HG02885 (cell line): ENCODE measurements at regions not wholly inside any gene's neighbourhood (a gene's known extent, or its start where the extent isn't known, plus 50 kb on each side); places are given as distances from the start of the nearest gene placed in this dataset.

Experiments
- ATAC-seq: cut with Tn5 transposase; IDR thresholded peaks from one replicate; pipeline ENCODE4 v1.9.1; 2021; ENCODE audit warnings: mild to moderate bottlenecking; ENCODE audit not compliant: unreplicated experiment, poor library complexity

DNA sequence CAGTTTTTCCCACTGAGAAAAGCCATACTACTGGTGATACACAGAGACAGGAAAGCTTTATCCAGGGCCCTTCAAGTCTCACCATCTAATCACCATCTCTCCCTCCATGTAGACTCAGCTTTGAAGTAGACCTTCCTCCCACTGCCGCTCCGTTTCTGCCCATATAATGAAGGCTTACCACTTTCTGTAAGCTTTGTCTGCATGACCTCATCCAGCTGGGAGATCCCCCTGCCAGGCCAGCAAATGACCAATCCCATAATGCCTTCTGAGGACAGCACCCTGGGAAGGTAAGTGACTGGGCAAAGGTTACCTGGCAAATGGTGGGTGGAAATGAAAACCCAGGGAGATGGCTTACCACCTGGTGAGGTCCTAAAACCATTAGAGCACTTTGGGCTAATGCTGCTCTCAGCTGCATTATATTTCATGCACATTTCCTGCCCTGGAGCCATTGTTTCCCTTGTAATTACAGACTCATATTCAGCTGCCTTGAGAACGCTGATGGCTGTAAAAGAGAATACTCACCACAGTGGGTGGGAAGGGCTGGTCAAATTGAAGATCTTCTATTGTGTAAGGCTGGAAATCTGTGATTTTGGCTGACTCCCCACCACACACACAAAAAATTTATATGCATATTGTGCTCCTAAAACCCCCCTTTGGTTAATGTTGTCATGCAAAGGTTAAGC is 350.7 kb upstream of the SYT4 start:
- no peak for ATAC-seq

DNA sequence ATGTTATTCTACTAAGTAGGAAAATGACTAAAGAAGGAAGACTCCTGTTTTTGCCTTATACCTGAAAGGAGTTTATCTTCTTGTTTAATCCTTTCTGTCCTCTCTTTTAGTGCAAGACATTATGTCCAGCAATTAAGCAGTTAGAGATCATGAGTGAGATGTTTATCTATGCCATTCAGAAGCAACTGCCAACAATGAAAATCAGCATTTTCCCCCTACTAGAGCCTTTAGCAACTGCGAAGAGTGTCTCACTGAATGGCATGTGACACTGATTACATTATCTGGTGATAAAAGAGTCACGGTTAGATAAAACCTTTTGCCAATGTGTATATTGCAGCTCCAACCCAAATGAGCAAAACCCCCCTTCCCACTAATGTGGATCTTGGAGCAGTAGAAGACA is 357.7 kb upstream of the SYT4 start:
- no peak for ATAC-seq

DNA sequence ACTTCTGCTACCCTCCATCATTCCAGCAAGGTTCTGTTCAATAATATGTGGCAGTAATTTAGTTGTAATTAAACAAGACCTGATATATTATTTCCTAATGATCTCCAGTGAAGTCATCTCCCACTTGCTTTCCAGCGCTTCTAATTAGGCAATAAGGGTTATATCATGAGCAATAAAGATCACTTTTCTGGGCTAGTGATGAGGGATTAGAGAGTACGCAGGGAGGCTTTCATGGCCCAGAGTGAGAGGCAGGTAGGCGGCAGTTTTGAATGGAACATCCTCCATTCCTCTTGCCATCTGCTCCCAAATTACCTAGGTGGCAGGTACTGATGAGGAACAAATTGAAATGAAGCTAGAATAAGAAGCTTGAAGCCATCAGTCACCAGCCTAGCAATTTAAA is 358.1 kb upstream of the SYT4 start:
- no peak for ATAC-seq

DNA sequence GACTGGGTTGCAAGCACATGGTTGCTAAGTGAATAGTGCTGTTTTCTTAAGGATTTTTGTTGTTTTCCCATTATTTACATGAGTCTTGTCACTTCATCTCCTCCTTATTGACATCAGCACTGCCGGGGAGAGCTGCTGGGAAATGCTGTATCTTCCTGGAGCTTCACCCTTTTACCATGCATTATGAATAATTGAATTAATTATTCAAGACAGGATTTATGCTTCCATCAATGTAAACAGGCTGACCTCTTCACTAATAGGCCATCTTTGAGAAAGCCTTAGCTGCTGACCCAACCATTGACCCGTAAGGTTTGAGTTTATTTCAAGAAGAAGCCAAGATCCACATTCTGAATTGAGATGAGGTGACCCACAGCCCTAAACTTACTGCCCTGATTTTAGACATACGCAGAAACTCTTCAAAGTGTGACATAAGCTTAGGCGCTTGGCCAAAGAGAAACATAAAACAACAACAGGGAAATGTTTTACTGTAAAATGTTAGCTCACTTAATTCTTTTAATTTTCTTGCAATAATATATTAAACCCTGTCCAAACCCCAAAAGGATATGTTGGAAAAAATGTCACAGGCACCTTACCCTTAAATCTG is 365.5 kb upstream of the SYT4 start:
- ATAC-seq: no peak

DNA sequence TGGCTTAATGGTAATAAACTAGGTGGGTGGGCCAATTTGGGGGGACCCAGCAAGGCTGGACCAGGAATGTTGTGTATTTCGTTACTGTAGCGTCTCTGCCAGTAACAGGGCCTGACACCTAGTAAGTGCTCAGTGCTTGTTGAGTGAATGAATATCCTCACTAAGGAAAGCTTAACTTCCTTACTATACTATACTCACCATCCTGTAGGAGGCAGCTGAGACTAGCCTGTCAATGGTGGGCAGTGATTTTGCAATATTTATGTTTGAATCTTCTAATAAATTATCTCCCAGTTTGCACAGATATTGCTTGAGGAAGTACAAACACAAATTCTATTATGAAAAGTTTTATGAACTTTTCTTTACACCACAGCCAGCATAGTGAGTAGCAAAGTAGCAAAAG is 370.7 kb upstream of the SYT4 start:
- ATAC-seq: no peak

DNA sequence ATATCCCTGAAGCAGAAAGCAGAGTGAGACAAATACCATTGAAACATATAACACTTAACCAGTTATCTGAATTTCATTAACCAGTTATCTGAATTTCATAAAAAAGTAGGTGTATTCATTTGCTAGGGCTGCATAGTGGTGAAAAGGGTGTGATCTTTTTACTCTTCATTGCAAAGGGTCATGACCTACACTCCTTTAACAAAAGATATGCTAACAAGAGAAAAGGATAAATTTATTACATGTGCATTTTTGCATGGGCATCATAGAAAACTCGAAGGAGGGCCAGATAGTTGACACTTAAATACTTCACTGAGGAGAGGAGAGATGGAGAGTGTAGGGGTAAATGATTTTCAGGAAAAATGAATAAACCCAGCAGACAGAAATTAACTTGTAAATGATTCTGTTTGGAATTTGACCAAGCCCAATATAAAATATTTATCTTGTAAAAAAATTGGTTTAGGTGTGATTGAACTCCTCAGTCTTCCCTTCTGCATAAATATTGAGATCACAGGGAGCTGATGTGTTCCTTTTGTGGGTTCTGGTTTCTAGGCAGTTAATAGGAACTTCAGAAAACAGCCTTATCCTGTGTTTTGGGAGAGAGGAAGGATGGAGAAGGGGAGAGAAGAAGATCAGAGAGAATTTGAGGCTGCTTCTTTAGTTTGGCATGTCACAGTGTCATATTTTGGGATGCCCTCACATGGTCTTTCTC is 372.5 kb upstream of the SYT4 start:
- no peak for ATAC-seq

DNA sequence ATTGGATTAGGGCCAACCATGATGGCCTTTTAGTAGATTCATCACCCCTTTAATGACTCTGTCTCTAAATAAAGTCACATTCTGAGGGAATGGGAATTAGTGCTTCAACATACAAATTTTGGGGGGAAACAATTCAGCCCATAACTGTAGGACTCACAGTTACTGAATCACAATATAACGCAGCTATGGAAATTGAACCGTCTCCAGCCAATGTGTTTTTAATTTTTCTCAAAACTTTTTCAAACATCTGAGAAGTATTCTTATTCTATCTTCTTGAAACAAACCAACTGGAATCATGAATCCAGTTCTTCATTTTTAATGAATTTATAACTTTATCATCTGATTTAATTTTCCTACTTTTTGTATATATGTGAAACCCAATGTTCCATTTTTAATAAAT is 373.1 kb upstream of the SYT4 start:
- no peak for ATAC-seq

DNA sequence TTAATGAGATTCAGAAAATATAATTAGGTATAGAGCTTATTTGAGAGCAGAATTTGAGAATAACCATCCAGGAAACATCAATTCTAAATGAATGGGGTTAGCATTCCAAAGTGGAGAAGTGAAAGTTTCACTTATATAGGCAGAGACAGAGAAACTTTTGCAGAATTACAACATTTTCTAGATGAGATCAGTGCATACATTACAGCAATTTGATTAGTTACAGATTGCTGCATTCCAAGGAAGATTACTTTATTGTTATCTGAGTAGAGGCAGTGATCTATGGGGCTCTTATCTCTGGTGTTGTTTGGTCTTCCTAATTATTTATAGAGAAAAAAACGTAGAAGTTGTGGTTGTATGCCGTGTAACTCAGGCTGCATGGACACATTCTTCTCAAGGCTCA is 373.8 kb upstream of the SYT4 start:
- no peak for ATAC-seq

DNA sequence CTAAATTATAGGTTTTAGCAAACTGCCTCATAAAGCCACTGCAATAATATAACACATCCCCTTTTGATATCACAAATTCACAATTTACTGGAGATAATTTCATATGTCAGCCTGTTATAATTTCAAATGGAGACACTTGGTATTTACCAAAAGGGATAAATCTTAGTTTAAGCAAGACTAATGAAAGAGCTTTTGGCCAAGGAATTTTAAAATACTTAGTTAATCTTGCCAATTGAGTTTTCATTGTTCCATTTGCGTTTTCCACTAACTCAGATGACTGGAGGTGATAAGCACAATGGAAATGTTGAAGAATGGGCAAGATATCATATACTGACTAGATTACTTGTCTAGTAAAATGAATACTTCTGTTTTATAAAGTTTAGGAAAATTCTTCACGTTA is 379.3 kb upstream of the SYT4 start:
- ATAC-seq: no peak

DNA sequence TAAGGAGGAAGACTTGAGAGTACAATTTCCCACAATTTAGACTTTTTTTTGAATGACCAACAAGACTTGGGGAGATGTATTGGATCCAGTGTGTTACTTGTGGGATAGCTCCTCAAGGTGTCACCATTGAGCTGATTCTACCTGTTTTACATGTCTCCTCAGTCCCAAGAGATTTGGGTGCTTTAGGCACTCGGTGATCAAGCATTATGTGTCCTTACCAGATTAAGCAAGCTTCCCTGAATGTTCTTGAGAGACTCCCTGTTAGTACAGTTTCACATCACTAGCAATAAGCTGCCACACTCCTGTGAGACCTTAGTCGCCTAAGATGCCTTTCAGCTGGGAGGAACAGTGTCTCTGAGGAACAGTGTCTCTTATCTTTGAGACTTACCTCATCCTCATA is 384.3 kb upstream of the SYT4 start:
- ATAC-seq: peak; percentile 81

DNA sequence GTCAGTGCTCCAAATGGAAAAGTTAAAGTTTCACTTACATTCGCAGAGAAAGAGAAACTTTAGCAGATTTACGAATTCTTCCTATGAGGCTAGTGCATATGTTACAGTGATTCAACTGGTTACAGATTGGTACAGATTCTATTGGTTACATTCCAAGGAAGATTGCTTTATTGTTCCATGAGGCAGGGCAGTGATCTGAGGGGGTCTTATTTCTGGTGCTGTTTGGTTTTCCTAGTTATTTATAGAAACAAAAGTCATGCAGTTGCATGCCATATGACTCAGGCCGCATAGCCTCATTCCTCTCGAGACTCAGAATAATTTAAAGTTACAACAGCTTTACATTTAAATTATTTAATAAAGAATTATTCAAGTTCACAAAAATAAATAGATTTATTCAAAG is 385.4 kb upstream of the SYT4 start:
- ATAC-seq: no peak

DNA sequence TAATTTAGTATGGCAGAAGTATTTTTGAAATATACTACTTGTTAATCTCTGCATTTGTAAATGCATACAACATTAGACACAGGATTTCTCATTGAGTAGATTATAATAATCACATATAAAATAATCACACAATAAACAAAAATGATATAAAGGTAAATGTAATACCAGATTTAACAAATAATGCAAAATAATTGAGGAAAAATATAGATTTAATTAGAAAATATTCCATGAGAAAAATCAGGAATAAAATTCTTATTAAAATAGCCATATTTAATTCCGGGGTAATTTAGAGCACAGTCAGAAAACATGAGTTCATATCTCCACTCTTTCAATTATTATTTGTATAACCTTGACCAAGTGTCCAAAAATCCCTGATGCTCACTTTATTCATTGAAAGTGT is 385.9 kb upstream of the SYT4 start:
- ATAC-seq: no peak

DNA sequence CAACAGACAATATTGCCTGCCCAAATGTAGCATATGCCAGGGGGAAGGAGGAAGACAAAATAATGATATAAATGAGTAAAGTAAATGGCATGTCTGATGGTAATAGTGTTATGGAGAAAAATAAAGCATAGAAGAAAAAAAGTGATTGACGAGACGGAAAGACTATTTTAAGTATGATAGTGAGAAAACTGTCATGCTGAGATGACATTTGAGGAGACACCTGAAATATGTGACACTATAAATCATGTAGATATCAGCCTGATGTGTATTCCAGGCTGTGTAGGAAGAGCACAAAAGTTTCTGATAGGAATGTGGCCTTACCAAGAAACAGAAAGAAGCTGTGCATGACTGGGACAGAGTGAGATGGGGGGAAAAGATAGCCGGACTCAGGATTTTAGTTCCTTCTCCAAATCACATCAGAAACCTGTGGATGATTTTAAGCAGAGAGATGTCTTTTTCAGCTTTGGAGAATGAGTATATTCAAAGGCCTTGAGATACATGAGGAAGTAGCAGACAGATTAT is 387.3 kb upstream of the SYT4 start:
- ATAC-seq: no peak

DNA sequence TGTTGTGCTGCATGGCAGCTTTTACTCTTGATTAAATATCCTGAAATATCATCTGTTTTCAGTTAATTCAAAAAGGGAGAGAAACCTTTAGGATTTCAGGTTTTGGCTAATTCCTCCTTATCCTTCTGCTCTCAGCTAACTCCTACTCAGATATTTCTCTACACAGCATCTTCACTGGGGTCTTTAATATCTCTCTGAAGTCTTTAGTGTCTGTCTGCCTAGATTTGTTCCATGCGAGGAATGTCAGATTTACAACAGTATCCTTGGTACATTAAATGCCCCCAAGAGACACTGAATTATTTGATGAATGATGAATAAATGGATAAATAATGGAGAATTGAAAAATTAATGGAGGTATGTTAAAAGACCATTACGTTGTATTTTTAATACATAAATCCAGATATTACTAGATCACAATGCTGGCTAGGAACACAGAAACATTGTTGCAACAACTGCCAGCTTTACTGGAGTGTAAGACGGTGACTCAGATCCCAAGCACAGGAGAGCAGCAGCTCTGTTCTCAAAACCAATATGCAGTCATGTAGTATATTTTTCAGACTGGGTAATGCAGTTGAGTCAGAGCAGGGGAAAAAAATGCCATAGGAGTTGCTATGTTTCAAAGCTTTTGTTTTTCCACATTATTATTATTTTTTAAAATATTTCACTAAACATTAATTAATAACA is 388.0 kb upstream of the SYT4 start:
- ATAC-seq: no peak

DNA sequence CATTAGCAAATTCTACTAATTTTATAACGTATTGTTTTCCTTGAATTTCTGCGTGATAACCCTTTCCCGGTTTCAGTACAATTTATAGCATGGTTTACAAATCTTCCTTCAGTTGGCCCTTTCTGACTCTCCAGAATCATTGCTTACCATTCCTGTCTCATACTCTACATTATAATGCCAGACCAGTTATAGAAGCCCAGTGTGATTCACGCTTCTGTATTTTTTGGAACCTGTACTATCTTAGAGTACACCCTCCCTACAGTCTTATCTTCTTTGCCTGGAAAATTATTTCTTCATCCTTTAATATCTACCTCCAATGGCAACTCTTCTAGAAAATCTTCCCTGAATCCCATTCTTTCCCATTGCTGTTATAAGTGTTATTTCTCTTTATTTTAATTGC is 391.6 kb upstream of the SYT4 start:
- ATAC-seq: no peak

DNA sequence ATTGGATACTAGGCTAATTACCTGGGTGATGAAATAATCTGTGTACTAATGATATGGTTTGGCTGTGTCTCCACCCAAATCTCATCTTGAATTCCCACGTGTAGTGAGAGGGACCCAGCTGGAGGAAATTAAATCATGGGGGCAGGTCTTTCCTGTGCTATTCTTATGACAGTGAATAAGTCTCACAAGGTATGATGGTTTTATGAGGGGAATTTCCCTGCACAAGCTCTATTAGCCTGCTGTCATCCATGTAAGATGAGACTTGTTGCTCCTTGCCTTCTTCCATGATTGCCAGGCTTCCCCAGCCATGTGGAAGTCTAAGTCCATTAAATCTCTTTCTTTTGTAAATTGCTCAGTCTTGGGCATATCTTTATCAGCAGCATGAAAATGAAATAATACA is 394.1 kb upstream of the SYT4 start:
- ATAC-seq: no peak

DNA sequence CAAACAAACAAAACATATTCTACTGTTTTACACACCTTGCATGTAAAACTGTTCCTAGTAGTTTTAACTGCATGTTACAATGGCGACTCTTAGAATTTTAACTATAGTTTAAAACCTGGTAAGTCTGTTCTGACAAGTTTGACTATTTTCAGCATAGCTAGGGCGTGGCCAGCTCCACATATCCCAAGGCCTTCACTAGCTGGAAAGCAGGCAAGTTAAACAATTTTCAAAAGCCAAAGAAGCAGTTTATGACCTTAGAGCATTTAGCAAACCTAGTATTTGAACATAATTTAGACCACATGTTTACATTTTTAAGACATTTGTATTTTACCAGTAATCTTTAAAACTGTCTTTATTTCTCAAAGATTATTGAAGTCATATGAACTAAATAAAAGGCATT is 402.8 kb upstream of the SYT4 start:
- no peak for ATAC-seq

DNA sequence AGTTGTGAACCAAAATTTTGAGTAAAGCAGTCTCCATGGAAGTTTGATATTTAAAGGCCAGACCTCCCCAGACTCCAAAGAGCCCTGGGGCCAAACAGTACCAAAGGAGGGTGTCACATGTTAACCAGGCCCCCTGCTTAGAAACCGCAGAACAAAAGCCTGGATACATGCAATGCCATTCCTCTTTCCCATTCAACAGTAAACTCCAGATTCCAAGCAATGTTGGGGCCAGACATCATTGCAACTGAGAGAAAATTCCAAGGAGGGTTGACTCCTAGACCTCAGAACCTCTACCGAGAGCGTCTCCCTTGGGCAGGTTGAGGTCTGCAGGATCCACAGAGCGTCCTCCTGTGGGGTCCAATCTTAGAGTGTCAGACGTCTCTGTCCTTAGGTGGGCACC is 404.4 kb upstream of the SYT4 start:
- ATAC-seq: no peak

DNA sequence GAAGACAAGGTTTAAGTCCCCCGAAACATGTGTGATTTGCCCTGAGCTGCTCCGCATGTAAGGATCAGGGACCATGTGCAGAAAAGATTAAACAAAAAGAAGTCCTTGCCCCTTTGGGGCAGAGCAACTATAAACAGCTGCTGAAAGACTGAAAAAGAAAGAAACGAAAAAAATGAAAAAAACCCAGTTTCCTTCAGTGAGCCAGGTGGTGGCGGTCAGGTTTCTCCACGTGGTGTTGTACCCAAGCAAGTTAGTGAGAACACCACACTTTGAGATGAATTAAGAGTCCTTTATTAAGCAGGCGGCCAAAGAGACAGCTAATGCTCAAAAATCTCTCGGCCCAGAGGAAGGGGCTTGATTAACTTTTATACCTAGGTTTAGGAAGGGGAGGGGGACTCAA is 404.9 kb upstream of the SYT4 start:
- ATAC-seq: no peak

DNA sequence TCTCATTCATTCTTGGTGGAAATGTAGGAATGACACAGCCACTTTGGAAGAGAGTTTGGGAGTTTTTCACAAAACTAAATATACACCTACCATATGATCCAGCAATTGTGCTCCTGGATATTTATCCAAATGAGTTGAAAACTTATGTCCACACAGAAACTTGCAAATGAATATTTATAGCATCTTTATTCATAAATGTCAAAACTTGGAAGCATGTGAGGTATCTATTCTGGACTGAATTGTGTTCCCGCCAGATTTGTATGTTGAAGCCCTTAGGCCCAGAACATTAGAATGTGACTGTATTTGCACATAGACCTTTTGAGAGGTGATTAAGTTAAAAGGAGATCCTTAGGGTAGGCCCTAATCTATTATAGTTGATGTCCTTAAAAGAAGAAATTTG is 409.4 kb upstream of the SYT4 start:
- no peak for ATAC-seq

DNA sequence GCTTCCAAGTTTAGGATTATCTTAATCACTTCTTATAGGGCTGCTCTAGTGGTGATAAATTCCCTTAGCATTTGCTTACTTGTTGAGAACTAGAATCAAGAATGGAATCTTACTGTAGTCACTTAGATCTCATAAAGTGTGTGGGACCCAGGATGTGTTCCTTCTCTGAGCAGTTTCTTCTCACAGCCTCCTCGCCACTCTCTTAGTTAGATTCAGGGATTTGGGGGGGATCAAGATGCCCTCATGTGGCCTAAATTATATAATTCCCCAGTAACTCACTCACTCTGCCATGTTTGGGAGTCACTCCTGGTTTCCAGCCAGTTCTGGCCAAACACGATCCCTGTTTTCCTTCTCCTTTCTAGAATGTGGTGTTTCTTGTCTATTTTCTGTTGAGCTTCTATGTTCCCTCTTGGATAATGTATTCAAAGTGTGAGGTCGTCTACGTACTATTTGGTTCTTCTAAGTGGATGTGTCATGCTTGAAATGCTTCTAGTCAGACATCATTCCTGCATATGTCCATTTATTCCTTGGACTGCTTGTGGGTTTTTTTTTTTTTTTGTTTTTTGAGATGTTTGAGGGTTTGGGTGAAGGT is 414.9 kb upstream of the SYT4 start:
- ATAC-seq: no peak
